ENCODE measurements at regions not wholly inside any gene's neighbourhood (a gene's known extent, or its start where the extent isn't known, plus 50 kb on each side); places are given as distances from the start of the nearest gene placed in this dataset.

GRCh38 chr4:97142410-97142809, 1000.9 kb downstream of the STPG2 start:
- TF ChIP-seq TCF12 (IDR thresholded peaks at IDR 0.05; ENCODE audit: low read depth) = no peak
- TF ChIP-seq USF1 (IDR thresholded peaks at IDR 0.05) = no peak
- no peak for TF ChIP-seq CEBPB (IDR thresholded peaks at IDR 0.05)
- TF ChIP-seq REST (IDR thresholded peaks at IDR 0.05; ENCODE audit: low read depth) = no peak
- TF ChIP-seq EGR1 (IDR thresholded peaks at IDR 0.05) = no peak
- TF ChIP-seq RAD21 (IDR thresholded peaks at IDR 0.05; ENCODE audit: low read depth) = no peak
- TF ChIP-seq EP300 (IDR thresholded peaks at IDR 0.05; ENCODE audit: borderline replicate concordance) = no peak
- TF ChIP-seq, protein P1, sequence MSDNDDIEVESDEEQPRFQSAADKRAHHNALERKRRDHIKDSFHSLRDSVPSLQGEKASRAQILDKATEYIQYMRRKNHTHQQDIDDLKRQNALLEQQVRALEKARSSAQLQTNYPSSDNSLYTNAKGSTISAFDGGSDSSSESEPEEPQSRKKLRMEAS (IDR thresholded peaks at IDR 0.05) = no peak
- TF ChIP-seq TEAD4 (IDR thresholded peaks at IDR 0.05) = no peak
- TF ChIP-seq NFIC (IDR thresholded peaks at IDR 0.05) = no peak
- TF ChIP-seq YY1 (IDR thresholded peaks at IDR 0.05; ENCODE audit: low read depth) = no peak
- TF ChIP-seq CREB1 (IDR thresholded peaks at IDR 0.05; ENCODE audit: low read depth) = no peak

- TF ChIP-seq CREB1 (IDR thresholded peaks at IDR 0.05; ENCODE audit: low read depth) (no peak), RAD21 (IDR thresholded peaks at IDR 0.05; ENCODE audit: low read depth) (no peak), FOXM1 (IDR thresholded peaks at IDR 0.05; ENCODE audit: borderline replicate concordance, low read depth) (no peak), TEAD4 (IDR thresholded peaks at IDR 0.05) (no peak), REST (IDR thresholded peaks at IDR 0.05; ENCODE audit: low read depth) (no peak), NFIC (IDR thresholded peaks at IDR 0.05) (no peak), TCF12 (IDR thresholded peaks at IDR 0.05; ENCODE audit: low read depth) (no peak), EP300 (IDR thresholded peaks at IDR 0.05; ENCODE audit: borderline replicate concordance) (no peak)
- TF ChIP-seq, protein P1 (IDR thresholded peaks at IDR 0.05) = no peak
Observed at GRCh38 chr4:97142893-97143292, 1000.4 kb downstream of the STPG2 start.

DNA sequence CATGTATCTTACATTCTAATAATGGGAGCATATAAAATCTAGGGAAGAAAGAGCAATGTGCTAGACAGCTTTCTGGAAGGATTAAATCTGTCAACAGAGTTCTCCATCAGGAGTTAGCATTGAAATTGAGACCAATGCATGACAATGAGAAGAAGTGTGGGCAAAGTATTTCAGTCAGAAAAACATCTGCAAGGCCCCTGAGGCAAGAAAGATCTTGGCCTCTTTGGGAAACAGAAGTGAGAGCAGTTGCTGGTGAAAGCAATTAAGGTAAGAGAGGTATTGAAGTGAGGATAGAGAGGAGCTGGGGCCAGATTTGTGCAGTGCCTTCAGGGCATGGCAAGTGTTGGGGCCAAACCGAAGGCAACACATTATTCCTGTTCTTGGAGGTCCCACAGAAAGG, 999.1 kb downstream of the STPG2 start:
- TF ChIP-seq CEBPB (IDR thresholded peaks at IDR 0.05) (no peak), TEAD4 (IDR thresholded peaks at IDR 0.05) (no peak), EP300 (IDR thresholded peaks at IDR 0.05; ENCODE audit: borderline replicate concordance) (no peak), FOXM1 (IDR thresholded peaks at IDR 0.05; ENCODE audit: borderline replicate concordance, low read depth) (no peak), RAD21 (IDR thresholded peaks at IDR 0.05; ENCODE audit: low read depth) (no peak), ZBTB7A (IDR thresholded peaks at IDR 0.05; ENCODE audit: low read depth) (no peak), TAF1 (IDR thresholded peaks at IDR 0.05; ENCODE audit: low read depth) (no peak), NFIC (IDR thresholded peaks at IDR 0.05) (no peak), EGR1 (IDR thresholded peaks at IDR 0.05) (no peak), TCF12 (IDR thresholded peaks at IDR 0.05; ENCODE audit: low read depth) (no peak), YY1 (IDR thresholded peaks at IDR 0.05; ENCODE audit: low read depth) (no peak), CREB1 (IDR thresholded peaks at IDR 0.05; ENCODE audit: low read depth) (no peak), USF1 (IDR thresholded peaks at IDR 0.05) (no peak), REST (IDR thresholded peaks at IDR 0.05; ENCODE audit: low read depth) (no peak)
- TF ChIP-seq, protein P1 (IDR thresholded peaks at IDR 0.05) = no peak

- TF ChIP-seq TCF12 (IDR thresholded peaks at IDR 0.05; ENCODE audit: low read depth) = no peak
- TF ChIP-seq RAD21 (IDR thresholded peaks at IDR 0.05; ENCODE audit: low read depth) = no peak
- no peak for TF ChIP-seq CREB1 (IDR thresholded peaks at IDR 0.05; ENCODE audit: low read depth)
- TF ChIP-seq ZBTB7A (IDR thresholded peaks at IDR 0.05; ENCODE audit: low read depth) = no peak
- TF ChIP-seq FOXM1 (IDR thresholded peaks at IDR 0.05; ENCODE audit: borderline replicate concordance, low read depth) = no peak
- TF ChIP-seq TAF1 (IDR thresholded peaks at IDR 0.05; ENCODE audit: low read depth) = no peak
- TF ChIP-seq CEBPB (IDR thresholded peaks at IDR 0.05) = no peak
- TF ChIP-seq REST (IDR thresholded peaks at IDR 0.05; ENCODE audit: low read depth) = no peak
- TF ChIP-seq EP300 (IDR thresholded peaks at IDR 0.05; ENCODE audit: borderline replicate concordance) = no peak
- no peak for TF ChIP-seq EGR1 (IDR thresholded peaks at IDR 0.05)
- no peak for TF ChIP-seq USF1 (IDR thresholded peaks at IDR 0.05)
- TF ChIP-seq, protein P1 (IDR thresholded peaks at IDR 0.05) = no peak
- TF ChIP-seq YY1 (IDR thresholded peaks at IDR 0.05; ENCODE audit: low read depth) = no peak
- TF ChIP-seq TEAD4 (IDR thresholded peaks at IDR 0.05) = no peak
- TF ChIP-seq NFIC (IDR thresholded peaks at IDR 0.05) = no peak
Observed at GRCh38 chr4:97150966-97151365, 992.3 kb downstream of the STPG2 start.

Measured in Ishikawa (cell line).